HG03175 (cell line): ENCODE measurements at regions not wholly inside any gene's neighbourhood (a gene's known extent, or its start where the extent isn't known, plus 50 kb on each side); places are given as distances from the start of the nearest gene placed in this dataset.

Experiments
- ATAC-seq: cut with Tn5 transposase; IDR thresholded peaks from one replicate; pipeline ENCODE4 v1.9.1; 2021; ENCODE audit warnings: mild to moderate bottlenecking, moderate library complexity; ENCODE audit not compliant: unreplicated experiment

- ATAC-seq, result no peak
These were observed 86.9 kb upstream of the NWD2 start for GRCh38 chr4:37157476-37158167.

GRCh38 chr4:37160653-37161052 lies 83.9 kb upstream of the NWD2 start:
- ATAC-seq, result no peak

GRCh38 chr4:37165844-37166243 lies 78.7 kb upstream of the NWD2 start:
- no peak for ATAC-seq

GRCh38 chr4:37169956-37170355 lies 74.6 kb upstream of the NWD2 start:
- no peak for ATAC-seq

GRCh38 chr4:37188100-37188499 lies 56.4 kb upstream of the NWD2 start:
- no peak for ATAC-seq
